Stomach (tissue), 8 donors: ENCODE measurements at regions not wholly inside any gene's neighbourhood (a gene's known extent, or its start where the extent isn't known, plus 50 kb on each side); places are given as distances from the start of the nearest gene placed in this dataset.

Experiments used
- DNase-seq, 2 donors: peaks; one replicate each; pipeline versions ENCODE4 v3.0.0 to v3.0.0-alpha.2; 2013 to 2019
- H3K27ac ChIP-seq, 5 donors: fragments of 200-600 bp in 4 of 5; sonication (generic) in 4 of 5; one replicate each; pipeline ENCODE4 v1.5.1; 2013 to 2019; ENCODE audit warnings: mild to moderate bottlenecking in 1 of 5, moderate library complexity in 1 of 5
- H3K27me3 ChIP-seq, 3 donors: fragments of 200-600 bp; sonication (generic); one replicate each; pipeline ENCODE4 v1.5.1; 2017 to 2019; ENCODE audit warnings: mixed run types in 1 of 3
- H3K36me3 ChIP-seq, 4 donors: fragments of 200-600 bp; sonication (generic); 1 replicate in 3 of 4; 2 replicates in 1 of 4; pipeline ENCODE4 v1.5.1; 2016 to 2019
- H3K4me1 ChIP-seq, 4 donors: fragments of 200-600 bp; sonication (generic); one replicate each; pipeline ENCODE4 v1.5.1; 2016 to 2019
- H3K4me3 ChIP-seq, 4 donors: fragments of 200-600 bp; sonication (generic) in 3 of 4; one replicate each; pipeline ENCODE4 v1.5.1; 2016 to 2019; ENCODE audit warnings: mild to moderate bottlenecking in 1 of 4
- H3K9me3 ChIP-seq, 4 donors: fragments of 200-600 bp; sonication (generic); one replicate each; pipeline ENCODE4 v1.5.1; 2016 to 2019
- EP300 ChIP-seq: sonication (generic); formaldehyde crosslinking; IDR thresholded peaks from one replicate; pipeline ENCODE4 v1.6.1; 2017; ENCODE audit warnings: antibody characterized with exemption
- POLR2A ChIP-seq, 4 donors: fragments of 450-650 bp; IDR thresholded peaks; one replicate each; pipeline ENCODE4 v1.6.1; 2016; ENCODE audit warnings: antibody characterized with exemption in 4 of 4, control low read depth in 2 of 4, mild to moderate bottlenecking in 1 of 4, moderate library complexity in 1 of 4
- POLR2AphosphoS5 ChIP-seq, 3 donors: sonication (generic); formaldehyde crosslinking; IDR thresholded peaks; one replicate each; pipeline ENCODE4 v1.6.1; 2016; ENCODE audit warnings: antibody characterized with exemption in 3 of 3
- WGBS, 5 donors: extraction: QIAGEN DNeasy Blood & Tissue Kit in 3 of 5; methylation state at CpG; one replicate each; pipeline versions ENCODE4 v1.1.5 to v1.1.7; 2013 to 2018; 5-methylcytosine and 5-hydroxymethylcytosine counted together
- intact Hi-C: fragments of 100-400 bp; cut with DNase I; formaldehyde crosslinking; loops from one replicate; pipeline ENCODE4 v1.15.1; 2023; ENCODE audit warnings: low total_unique reads
- TF ChIP-seq, protein P1 (sequence below), 7 experiments: fragments of 450-650 bp in 4 of 7; fragments of 200-600 bp in 3 of 7; sonication (generic) in 3 of 7; IDR thresholded peaks; one replicate each; pipeline ENCODE4 v1.5.1; 2016 to 2019; ENCODE audit warnings: antibody characterized with exemption in 7 of 7, control low read depth in 2 of 7, mild to moderate bottlenecking in 1 of 7
- donor health status: healthy with polysubstance abuse.
- donor health status: Bipolar disorder and iron deficiency.
- donor health status: healthy.

DNA sequence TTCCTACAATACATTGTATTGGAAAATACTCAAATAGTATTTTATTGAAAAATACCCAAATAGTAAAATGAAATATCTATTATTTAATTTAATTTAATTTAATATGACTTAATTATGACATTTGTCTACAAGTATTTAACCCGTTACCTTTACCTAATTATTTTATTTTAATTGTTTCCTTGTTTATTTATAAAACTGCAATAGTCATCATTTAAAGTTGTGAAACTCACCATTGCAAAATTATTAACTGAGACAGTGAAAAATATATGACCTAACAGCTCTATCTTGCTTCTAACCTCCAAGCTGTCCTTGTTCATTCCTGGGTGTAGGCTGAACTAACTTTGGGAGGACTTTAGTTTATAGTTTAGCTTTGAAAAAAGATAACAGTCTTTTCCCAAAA lies 300.6 kb upstream of the POGK start:
- no peak for DNase-seq
- intact Hi-C loops: no loop called here
- Histone ChIP-seq H3K4me3 (no peak overlapping the region), H3K36me3 (no peaks in the 10 kb centered on the region), H3K9me3 (no peaks in the 10 kb centered on the region), H3K4me1 (no peaks in the 10 kb centered on the region), H3K27ac (no peak overlapping the region), H3K27me3 (no peaks in the 10 kb centered on the region)
- no peak for TF ChIP-seq POLR2AphosphoS5 (IDR thresholded peaks at IDR 0.05)
- no peak for TF ChIP-seq EP300
- TF ChIP-seq, protein P1, sequence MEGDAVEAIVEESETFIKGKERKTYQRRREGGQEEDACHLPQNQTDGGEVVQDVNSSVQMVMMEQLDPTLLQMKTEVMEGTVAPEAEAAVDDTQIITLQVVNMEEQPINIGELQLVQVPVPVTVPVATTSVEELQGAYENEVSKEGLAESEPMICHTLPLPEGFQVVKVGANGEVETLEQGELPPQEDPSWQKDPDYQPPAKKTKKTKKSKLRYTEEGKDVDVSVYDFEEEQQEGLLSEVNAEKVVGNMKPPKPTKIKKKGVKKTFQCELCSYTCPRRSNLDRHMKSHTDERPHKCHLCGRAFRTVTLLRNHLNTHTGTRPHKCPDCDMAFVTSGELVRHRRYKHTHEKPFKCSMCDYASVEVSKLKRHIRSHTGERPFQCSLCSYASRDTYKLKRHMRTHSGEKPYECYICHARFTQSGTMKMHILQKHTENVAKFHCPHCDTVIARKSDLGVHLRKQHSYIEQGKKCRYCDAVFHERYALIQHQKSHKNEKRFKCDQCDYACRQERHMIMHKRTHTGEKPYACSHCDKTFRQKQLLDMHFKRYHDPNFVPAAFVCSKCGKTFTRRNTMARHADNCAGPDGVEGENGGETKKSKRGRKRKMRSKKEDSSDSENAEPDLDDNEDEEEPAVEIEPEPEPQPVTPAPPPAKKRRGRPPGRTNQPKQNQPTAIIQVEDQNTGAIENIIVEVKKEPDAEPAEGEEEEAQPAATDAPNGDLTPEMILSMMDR (IDR thresholded peaks at IDR 0.05): no peak
- no peak for TF ChIP-seq POLR2A (IDR thresholded peaks at IDR 0.05)
- 60 to 74% (median 68%) methylated on average over 1 of the region's 1 CpG for WGBS, 5 donors

- WGBS, 5 donors: 90 to 97% (median 96%) methylated on average over 1 of the region's 1 CpG
- Histone ChIP-seq H3K4me1 (no peaks in the 10 kb centered on the region), H3K4me3 (no peak overlapping the region), H3K27me3 (no peaks in the 10 kb centered on the region), H3K9me3 (peaks cover 0 to 14% (median 4%) of the 10 kb centered on the region in 4 donors), H3K27ac (no peak overlapping the region), H3K36me3 (no peaks in the 10 kb centered on the region)
- DNase-seq: no peak
- TF ChIP-seq POLR2AphosphoS5 (IDR thresholded peaks at IDR 0.05): no peak
- TF ChIP-seq, protein P1 (IDR thresholded peaks at IDR 0.05): no peak
- no peak for TF ChIP-seq EP300
- TF ChIP-seq POLR2A (IDR thresholded peaks at IDR 0.05): no peak
- intact Hi-C loops: no loop called here
Measured at GRCh38 chr1:166544036-166544435, 295.2 kb upstream of the POGK start.

- Histone ChIP-seq H3K4me3 (no peak overlapping the region), H3K27ac (no peak overlapping the region), H3K27me3 (no peaks in the 10 kb centered on the region), H3K9me3 (peaks cover 0 to 14% (median 6%) of the 10 kb centered on the region in 4 donors), H3K4me1 (no peaks in the 10 kb centered on the region), H3K36me3 (no peaks in the 10 kb centered on the region)
- TF ChIP-seq POLR2AphosphoS5 (IDR thresholded peaks at IDR 0.05): no peak
- TF ChIP-seq POLR2A (IDR thresholded peaks at IDR 0.05): no peak
- TF ChIP-seq, protein P1 (IDR thresholded peaks at IDR 0.05): no peak
- no peak for TF ChIP-seq EP300
- DNase-seq: no peak
- intact Hi-C loops: no loop called here
- WGBS, 5 donors: 54 to 88% (median 70%) methylated on average over 1 of the region's 1 CpG
Measured at GRCh38 chr1:166544561-166544960, 294.7 kb upstream of the POGK start.

DNA sequence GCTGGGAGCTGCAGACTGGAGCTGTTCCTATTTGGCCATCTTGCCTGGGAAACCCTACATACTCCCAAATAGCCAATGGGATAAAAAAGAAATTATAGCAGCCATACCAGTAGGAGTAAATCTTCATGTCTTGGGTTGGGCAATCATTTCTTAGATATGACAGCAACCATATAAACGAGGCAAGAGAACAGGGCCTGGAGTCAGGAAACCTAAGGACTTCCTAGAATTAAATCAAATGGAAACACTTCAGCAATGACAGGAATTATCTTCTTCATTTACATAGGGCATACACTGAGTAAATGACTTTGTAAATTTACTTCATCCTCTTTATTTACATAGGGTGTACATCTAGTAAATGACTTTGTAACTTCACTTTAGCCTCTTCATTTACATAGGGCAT lies 286.6 kb upstream of the POGK start:
- H3K4me1 ChIP-seq: no peaks in the 10 kb centered on the region
- TF ChIP-seq, protein P1 (IDR thresholded peaks at IDR 0.05): no peak
- TF ChIP-seq POLR2AphosphoS5 (IDR thresholded peaks at IDR 0.05) (no peak), POLR2A (IDR thresholded peaks at IDR 0.05) (no peak), EP300 (no peak)
- no peaks in the 10 kb centered on the region for H3K27me3 ChIP-seq
- 37 to 57% (median 42%) methylated on average over 1 of the region's 1 CpG for WGBS, 5 donors
- no peak for DNase-seq
- peaks cover 0 to 14% (median 8%) of the 10 kb centered on the region in 4 donors for H3K9me3 ChIP-seq
- H3K27ac ChIP-seq: no peak overlapping the region
- no peaks in the 10 kb centered on the region for H3K36me3 ChIP-seq
- intact Hi-C loops: no loop called here
- H3K4me3 ChIP-seq: no peak overlapping the region
